CD14-positive monocyte (primary cell): ENCODE measurements at regions not wholly inside any gene's neighbourhood (a gene's known extent, or its start where the extent isn't known, plus 50 kb on each side); places are given as distances from the start of the nearest gene placed in this dataset.

ENCODE experiments used
- DNase-seq, 3 donors: peaks; one replicate each; pipeline ENCODE4 v3.0.0-alpha.2; 2011 to 2022
- H2AFZ ChIP-seq: 2 replicates; pipeline ENCODE4 v1.6.0; 2012; ENCODE audit warnings: mild to moderate bottlenecking, low read depth, low read length, inconsistent platforms; ENCODE audit not compliant: insufficient read depth, poor library complexity, severe bottlenecking
- H3K27ac ChIP-seq, 2 donors: 1 replicate in 1 of 2; 2 replicates in 1 of 2; pipeline ENCODE4 v1.5.1; 2012 to 2013; ENCODE audit warnings: low read length in 2 of 2, control low read depth in 1 of 2, inconsistent platforms in 1 of 2, low read depth in 1 of 2, mild to moderate bottlenecking in 1 of 2
- H3K27me3 ChIP-seq, 2 donors: one replicate each; pipeline versions ENCODE4 v1.6.0 to v1.6.1; 2011 to 2013; ENCODE audit warnings: low read length in 2 of 2; ENCODE audit not compliant: control insufficient read depth in 2 of 2, insufficient read depth in 2 of 2
- H3K36me3 ChIP-seq, 2 donors: replicated peaks in 1 of 2; 1 replicate in 1 of 2; 2 replicates in 1 of 2; pipeline versions ENCODE4 v1.5.1 to v1.6.1; 2012 to 2013; ENCODE audit warnings: low read length in 2 of 2, control low read depth in 1 of 2, inconsistent platforms in 1 of 2, mild to moderate bottlenecking in 1 of 2; ENCODE audit not compliant: insufficient read depth in 2 of 2, control insufficient read depth in 1 of 2
- H3K4me1 ChIP-seq, 2 donors: 1 replicate in 1 of 2; 2 replicates in 1 of 2; pipeline versions ENCODE4 v1.5.1 to v1.6.1; 2012 to 2013; ENCODE audit warnings: low read length in 2 of 2, control low read depth in 1 of 2, inconsistent platforms in 1 of 2, mild to moderate bottlenecking in 1 of 2, moderate library complexity in 1 of 2; ENCODE audit not compliant: insufficient read depth in 2 of 2, control insufficient read depth in 1 of 2
- H3K4me2 ChIP-seq: replicated peaks from 2 replicates; pipeline ENCODE3; 2012; ENCODE audit warnings: low read length, moderate library complexity, mild to moderate bottlenecking; ENCODE audit not compliant: poor library complexity, severe bottlenecking; ENCODE audit errors: extremely low read depth
- H3K4me3 ChIP-seq, 3 experiments: fragments of 200-600 bp in 1 of 3; sonication (generic) in 1 of 3; replicated peaks in 1 of 3; 1 replicate in 2 of 3; 2 replicates in 1 of 3; pipeline ENCODE4 v1.5.1; 2011 to 2013; ENCODE audit warnings: low read length in 3 of 3, mild to moderate bottlenecking in 3 of 3, control low read depth in 2 of 3, low read depth in 2 of 3, inconsistent platforms in 1 of 3, moderate library complexity in 1 of 3
- H3K79me2 ChIP-seq: 2 replicates; pipeline ENCODE4 v1.6.0; 2012; ENCODE audit warnings: mild to moderate bottlenecking, control low read depth, inconsistent platforms, low read length, moderate library complexity; ENCODE audit not compliant: insufficient read depth
- H3K9ac ChIP-seq: 2 replicates; pipeline ENCODE4 v1.6.0; 2017; ENCODE audit warnings: low read length, mild to moderate bottlenecking; ENCODE audit not compliant: insufficient read depth, poor library complexity, severe bottlenecking
- H3K9me3 ChIP-seq, 2 donors: replicated peaks in 1 of 2; 1 replicate in 1 of 2; 2 replicates in 1 of 2; pipeline versions ENCODE4 v1.5.1 to v1.6.1; 2012 to 2013; ENCODE audit warnings: low read length in 2 of 2, control low read depth in 1 of 2; ENCODE audit not compliant: control insufficient read depth in 1 of 2, insufficient read depth in 1 of 2
- H4K20me1 ChIP-seq: 2 replicates; pipeline ENCODE4 v1.6.0; 2012; ENCODE audit warnings: mild to moderate bottlenecking, low read length, control low read depth, moderate library complexity; ENCODE audit not compliant: insufficient read depth
- H3K27ac Mint-ChIP-seq, 7 donors: one replicate each; pipeline ENCODE4 v1.8.0; 2020; ENCODE audit warnings: mild to moderate bottlenecking in 7 of 7, mixed read lengths in 7 of 7, moderate library complexity in 6 of 7, inconsistent platforms in 2 of 7
- H3K27me3 Mint-ChIP-seq, 3 donors: one replicate each; pipeline ENCODE4 v1.8.0; 2021 to 2022; ENCODE audit warnings: low read depth in 3 of 3, mild to moderate bottlenecking in 3 of 3, mixed read lengths in 3 of 3, moderate library complexity in 3 of 3, inconsistent platforms in 1 of 3
- H3K36me3 Mint-ChIP-seq, 2 donors: one replicate each; pipeline ENCODE4 v1.8.0; 2020; ENCODE audit warnings: mixed read lengths in 2 of 2, inconsistent platforms in 1 of 2, mild to moderate bottlenecking in 1 of 2
- H3K4me1 Mint-ChIP-seq: one replicate; pipeline ENCODE4 v1.8.0; 2020; ENCODE audit warnings: mild to moderate bottlenecking, mixed read lengths
- H3K4me3 Mint-ChIP-seq, 2 donors: one replicate each; pipeline ENCODE4 v1.8.0; 2020; ENCODE audit warnings: mild to moderate bottlenecking in 2 of 2, mixed read lengths in 2 of 2, moderate library complexity in 1 of 2
- H3K9me3 Mint-ChIP-seq, 7 donors: one replicate each; pipeline ENCODE4 v1.8.0; 2020 to 2022; ENCODE audit warnings: mixed read lengths in 7 of 7, mild to moderate bottlenecking in 6 of 7, moderate library complexity in 6 of 7, inconsistent platforms in 2 of 7
- WGBS: methylation state at CpG from one replicate; pipeline ENCODE4 v1.1.5; 2013; ENCODE audit warnings: missing lambda C conversion rate; ENCODE audit not compliant: insufficient coverage; 5-methylcytosine and 5-hydroxymethylcytosine counted together
- intact Hi-C, 2 donors: fragments of 100-400 bp; cut with micrococcal nuclease; formaldehyde crosslinking; loops; one replicate each; pipeline versions ENCODE4 v1.15.0 to v1.15.1; 2023
- TF ChIP-seq, protein P1 (sequence below): fragments of 200-600 bp; IDR thresholded peaks from one replicate; pipeline ENCODE4 v1.8.0; 2022; ENCODE audit warnings: antibody characterized with exemption, mild to moderate bottlenecking

DNA sequence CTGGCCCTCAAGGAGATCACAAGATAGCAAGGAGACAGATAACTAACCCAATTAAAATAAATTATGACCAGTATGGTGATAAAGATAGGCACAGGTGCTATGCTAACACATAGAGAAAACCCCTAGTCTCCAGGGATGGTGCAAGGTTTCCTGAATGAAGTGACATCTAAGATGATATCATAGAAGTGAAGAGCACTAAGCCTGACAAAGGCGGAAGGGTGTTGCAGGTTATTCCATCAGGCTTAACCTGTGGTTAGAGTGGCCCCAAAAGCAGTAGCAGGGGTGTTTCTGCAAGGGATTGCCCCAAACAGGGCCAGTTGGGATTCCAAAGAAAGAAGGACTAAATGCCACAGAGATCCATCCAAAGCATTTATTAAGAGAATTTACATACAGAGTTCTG lies 249.2 kb downstream of the IDS start:
- H3K9me3 Mint-ChIP-seq = no peaks in the 10 kb centered on the region
- peaks cover 0 to 5% (median 1%) of the 10 kb centered on the region in 3 donors for H3K27me3 Mint-ChIP-seq

DNA sequence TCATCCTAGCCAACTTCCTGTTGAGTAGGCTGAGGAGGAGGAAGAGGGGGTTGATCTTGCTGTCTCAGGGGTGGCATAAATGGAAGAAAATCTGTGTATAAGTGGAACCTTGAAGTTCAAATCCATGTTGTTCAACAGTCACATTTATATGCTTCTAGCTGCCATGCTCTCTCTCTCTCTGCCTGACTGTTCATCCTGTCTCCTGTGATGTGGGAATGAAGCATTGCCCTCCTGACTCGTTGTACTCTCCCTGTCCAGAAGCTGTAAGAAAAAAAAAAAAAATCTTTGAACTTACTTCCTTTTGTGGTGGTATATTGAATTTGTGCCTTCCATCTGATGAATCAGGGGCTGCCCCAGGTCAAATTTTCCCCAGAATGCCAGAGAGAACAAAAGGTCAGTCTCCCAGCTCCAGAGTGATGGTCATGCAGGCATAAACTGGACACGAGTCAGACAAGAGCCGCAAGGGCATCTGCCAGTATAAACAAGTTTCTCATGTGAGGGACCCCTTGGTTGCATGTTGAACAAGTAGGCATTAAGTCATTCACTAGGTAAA lies 257.0 kb downstream of the IDS start:
- Histone ChIP-seq H4K20me1 (no peaks in the 10 kb centered on the region), H3K9me3 (no peaks in the 10 kb centered on the region), H3K27me3 (no peaks in the 10 kb centered on the region), H2AFZ (no peak overlapping the region), H3K9ac (no peak overlapping the region), H3K27ac (no peak overlapping the region), H3K36me3 (no peaks in the 10 kb centered on the region), H3K4me1 (no peaks in the 10 kb centered on the region), H3K4me2 (no peak overlapping the region), H3K79me2 (no peaks in the 10 kb centered on the region), H3K4me3 (no peak overlapping the region)
- Mint-ChIP-seq H3K4me3 (no peak overlapping the region), H3K27me3 (peaks cover 0 to 2% (median 0%) of the 10 kb centered on the region in 3 donors), H3K9me3 (peaks cover 0 to 7% (median 0%) of the 10 kb centered on the region in 7 donors), H3K27ac (no peak overlapping the region), H3K4me1 (no peaks in the 10 kb centered on the region), H3K36me3 (no peaks in the 10 kb centered on the region)
- DNase-seq = no peak
- TF ChIP-seq, protein P1, sequence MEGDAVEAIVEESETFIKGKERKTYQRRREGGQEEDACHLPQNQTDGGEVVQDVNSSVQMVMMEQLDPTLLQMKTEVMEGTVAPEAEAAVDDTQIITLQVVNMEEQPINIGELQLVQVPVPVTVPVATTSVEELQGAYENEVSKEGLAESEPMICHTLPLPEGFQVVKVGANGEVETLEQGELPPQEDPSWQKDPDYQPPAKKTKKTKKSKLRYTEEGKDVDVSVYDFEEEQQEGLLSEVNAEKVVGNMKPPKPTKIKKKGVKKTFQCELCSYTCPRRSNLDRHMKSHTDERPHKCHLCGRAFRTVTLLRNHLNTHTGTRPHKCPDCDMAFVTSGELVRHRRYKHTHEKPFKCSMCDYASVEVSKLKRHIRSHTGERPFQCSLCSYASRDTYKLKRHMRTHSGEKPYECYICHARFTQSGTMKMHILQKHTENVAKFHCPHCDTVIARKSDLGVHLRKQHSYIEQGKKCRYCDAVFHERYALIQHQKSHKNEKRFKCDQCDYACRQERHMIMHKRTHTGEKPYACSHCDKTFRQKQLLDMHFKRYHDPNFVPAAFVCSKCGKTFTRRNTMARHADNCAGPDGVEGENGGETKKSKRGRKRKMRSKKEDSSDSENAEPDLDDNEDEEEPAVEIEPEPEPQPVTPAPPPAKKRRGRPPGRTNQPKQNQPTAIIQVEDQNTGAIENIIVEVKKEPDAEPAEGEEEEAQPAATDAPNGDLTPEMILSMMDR = no peak
- intact Hi-C loops = no loop called here
- WGBS = no CpG with 5 or more reads among the region's 3 CpGs

More for the DNA sequence above, 249.2 kb downstream of the IDS start:
- Histone ChIP-seq H4K20me1 (no peaks in the 10 kb centered on the region), H3K4me2 (no peak overlapping the region), H3K79me2 (no peaks in the 10 kb centered on the region), H3K9me3 (no peaks in the 10 kb centered on the region), H3K4me1 (no peaks in the 10 kb centered on the region), H3K4me3 (no peak overlapping the region), H3K36me3 (no peaks in the 10 kb centered on the region), H2AFZ (no peak overlapping the region), H3K27ac (no peak overlapping the region), H3K27me3 (no peaks in the 10 kb centered on the region), H3K9ac (no peak overlapping the region)
- H3K36me3 Mint-ChIP-seq = no peaks in the 10 kb centered on the region
- intact Hi-C loops = no loop called here
- TF ChIP-seq, protein P1 = no peak
- WGBS = no CpG with 5 or more reads among the region's 1 CpG
- H3K4me1 Mint-ChIP-seq = no peaks in the 10 kb centered on the region
- DNase-seq = no peak
- H3K27ac Mint-ChIP-seq = no peak overlapping the region
- H3K4me3 Mint-ChIP-seq = no peak overlapping the region
